BE2C (cell line): ENCODE measurements at regions not wholly inside any gene's neighbourhood (a gene's known extent, or its start where the extent isn't known, plus 50 kb on each side); places are given as distances from the start of the nearest gene placed in this dataset.

Source experiments
- DNase-seq: peaks from one replicate; pipeline ENCODE4 v3.0.0-alpha.2; 2020
- H3K27me3 ChIP-seq: fragments of 250-450 bp; sonication (Bioruptor Pico); 2 replicates; pipeline ENCODE4 v1.5.1; 2020; ENCODE audit warnings: mild to moderate bottlenecking
- H3K36me3 ChIP-seq: fragments of 250-450 bp; sonication (Bioruptor Pico); 2 replicates; pipeline ENCODE4 v1.5.1; 2020; ENCODE audit warnings: mild to moderate bottlenecking
- H3K4me1 ChIP-seq: fragments of 250-450 bp; sonication (Bioruptor Pico); 2 replicates; pipeline ENCODE4 v1.5.1; 2020
- H3K4me3 ChIP-seq: 2 replicates; pipeline ENCODE4 v1.5.1; 2011; ENCODE audit warnings: low read depth, low read length
- H3K9me3 ChIP-seq: fragments of 250-450 bp; sonication (Bioruptor Pico); 2 replicates; pipeline ENCODE4 v1.5.1; 2020
- CTCF ChIP-seq: IDR thresholded peaks from 2 replicates; pipeline ENCODE4 v1.5.1; 2012; ENCODE audit warnings: mild to moderate bottlenecking, low read depth, low read length

- no peaks in the 10 kb centered on the region for H3K36me3 ChIP-seq
- no peak for TF ChIP-seq CTCF
- DNase-seq, result no peak
- peaks cover 13% of the 10 kb centered on the region for H3K27me3 ChIP-seq
- peaks cover 21% of the 10 kb centered on the region for H3K4me1 ChIP-seq
- no peak overlapping the region for H3K4me3 ChIP-seq
- H3K9me3 ChIP-seq, result no peaks in the 10 kb centered on the region
These were observed 605.5 kb upstream of the SALL1 start for GRCh38 chr16:51756447-51757123.

- peaks cover 21% of the 10 kb centered on the region for H3K4me1 ChIP-seq
- DNase-seq, result no peak
- H3K9me3 ChIP-seq, result no peaks in the 10 kb centered on the region
- no peaks in the 10 kb centered on the region for H3K36me3 ChIP-seq
- H3K27me3 ChIP-seq, result peaks cover 6% of the 10 kb centered on the region
- TF ChIP-seq CTCF, result no peak
- H3K4me3 ChIP-seq, result no peak overlapping the region
These were observed 604.7 kb upstream of the SALL1 start for GRCh38 chr16:51755577-51756355.

GRCh38 chr16:51755039-51755501 lies 604.0 kb upstream of the SALL1 start:
- TF ChIP-seq CTCF, result no peak
- Histone ChIP-seq H3K36me3 (no peaks in the 10 kb centered on the region), H3K9me3 (no peaks in the 10 kb centered on the region), H3K27me3 (peaks cover 6% of the 10 kb centered on the region), H3K4me3 (no peak overlapping the region), H3K4me1 (peaks cover 19% of the 10 kb centered on the region)
- DNase-seq, result no peak

GRCh38 chr16:51753467-51754127 lies 602.5 kb upstream of the SALL1 start:
- TF ChIP-seq CTCF, result no peak
- Histone ChIP-seq H3K4me1 (peaks cover 10% of the 10 kb centered on the region), H3K4me3 (no peak overlapping the region), H3K27me3 (peaks cover 11% of the 10 kb centered on the region), H3K9me3 (no peaks in the 10 kb centered on the region), H3K36me3 (no peaks in the 10 kb centered on the region)
- DNase-seq, result no peak

GRCh38 chr16:51752438-51752995 lies 601.4 kb upstream of the SALL1 start:
- Histone ChIP-seq H3K9me3 (no peaks in the 10 kb centered on the region), H3K4me1 (peaks cover 6% of the 10 kb centered on the region), H3K36me3 (no peaks in the 10 kb centered on the region), H3K27me3 (peaks cover 22% of the 10 kb centered on the region), H3K4me3 (no peak overlapping the region)
- no peak for TF ChIP-seq CTCF
- DNase-seq, result no peak
